ENCODE measurements at regions not wholly inside any gene's neighbourhood (a gene's known extent, or its start where the extent isn't known, plus 50 kb on each side); places are given as distances from the start of the nearest gene placed in this dataset.

GRCh38 chr18:39186008-39186407, 1620.4 kb upstream of the CELF4 start:
- DNase-seq: no peak
- no peaks in the 10 kb centered on the region for H3K36me3 ChIP-seq
- no peaks in the 10 kb centered on the region for H3K27me3 ChIP-seq
- TF ChIP-seq CTCF (IDR thresholded peaks at IDR 0.05) (no peak), POLR2A (IDR thresholded peaks at IDR 0.05) (no peak)
- H3K27ac ChIP-seq: no peak overlapping the region
- H3K4me1 ChIP-seq: no peaks in the 10 kb centered on the region
- no peaks in the 10 kb centered on the region for H3K9me3 ChIP-seq
- no peak overlapping the region for H3K4me3 ChIP-seq

GRCh38 chr18:39184176-39184575, 1618.6 kb upstream of the CELF4 start:
- Histone ChIP-seq H3K36me3 (no peaks in the 10 kb centered on the region), H3K4me1 (no peaks in the 10 kb centered on the region), H3K9me3 (no peaks in the 10 kb centered on the region), H3K4me3 (no peak overlapping the region), H3K27ac (no peak overlapping the region), H3K27me3 (no peaks in the 10 kb centered on the region)
- DNase-seq: no peak
- TF ChIP-seq CTCF (IDR thresholded peaks at IDR 0.05): no peak
- TF ChIP-seq POLR2A (IDR thresholded peaks at IDR 0.05): no peak

- Histone ChIP-seq H3K27me3 (no peaks in the 10 kb centered on the region), H3K4me3 (no peak overlapping the region), H3K4me1 (no peaks in the 10 kb centered on the region), H3K9me3 (no peaks in the 10 kb centered on the region), H3K27ac (no peak overlapping the region), H3K36me3 (no peaks in the 10 kb centered on the region)
- no peak for TF ChIP-seq CTCF (IDR thresholded peaks at IDR 0.05)
- TF ChIP-seq POLR2A (IDR thresholded peaks at IDR 0.05): no peak
- no peak for DNase-seq
Observed at GRCh38 chr18:39178166-39178565, 1612.6 kb upstream of the CELF4 start.

- no peak overlapping the region for H3K4me3 ChIP-seq
- TF ChIP-seq POLR2A (IDR thresholded peaks at IDR 0.05) (no peak), CTCF (IDR thresholded peaks at IDR 0.05) (no peak)
- H3K27me3 ChIP-seq: no peaks in the 10 kb centered on the region
- H3K4me1 ChIP-seq: no peaks in the 10 kb centered on the region
- no peak for DNase-seq
- no peak overlapping the region for H3K27ac ChIP-seq
- no peaks in the 10 kb centered on the region for H3K9me3 ChIP-seq
- H3K36me3 ChIP-seq: no peaks in the 10 kb centered on the region
Observed at GRCh38 chr18:39172695-39173421, 1607.3 kb upstream of the CELF4 start.

- Histone ChIP-seq H3K4me3 (no peak overlapping the region), H3K9me3 (no peaks in the 10 kb centered on the region), H3K4me1 (no peaks in the 10 kb centered on the region), H3K27ac (no peak overlapping the region), H3K36me3 (no peaks in the 10 kb centered on the region), H3K27me3 (no peaks in the 10 kb centered on the region)
- TF ChIP-seq CTCF (IDR thresholded peaks at IDR 0.05): no peak
- TF ChIP-seq POLR2A (IDR thresholded peaks at IDR 0.05): no peak
- DNase-seq: no peak
Observed at GRCh38 chr18:39168723-39169122, 1603.1 kb upstream of the CELF4 start.

GRCh38 chr18:39167990-39168389, 1602.4 kb upstream of the CELF4 start:
- no peak for DNase-seq
- Histone ChIP-seq H3K9me3 (no peaks in the 10 kb centered on the region), H3K4me1 (no peaks in the 10 kb centered on the region), H3K27me3 (no peaks in the 10 kb centered on the region), H3K4me3 (no peak overlapping the region), H3K36me3 (no peaks in the 10 kb centered on the region), H3K27ac (no peak overlapping the region)
- TF ChIP-seq CTCF (IDR thresholded peaks at IDR 0.05): no peak

Measured in Peyer's patch (tissue), 4 donors.